HepG2 (cell line): ENCODE measurements at regions not wholly inside any gene's neighbourhood (a gene's known extent, or its start where the extent isn't known, plus 50 kb on each side); places are given as distances from the start of the nearest gene placed in this dataset.

Experiments used
- EEA1 ChIP-seq: sonication (generic); formaldehyde crosslinking; IDR thresholded peaks from 2 replicates; pipeline ENCODE4 v1.5.1; 2020; ENCODE audit warnings: mild to moderate bottlenecking, missing genetic modification reagents, borderline replicate concordance
- SMAD9 ChIP-seq: sonication (generic); formaldehyde crosslinking; IDR thresholded peaks from 2 replicates; pipeline ENCODE4 v1.5.1; 2020; ENCODE audit warnings: mild to moderate bottlenecking, missing genetic modification reagents
- TRIM24 ChIP-seq: sonication (generic); formaldehyde crosslinking; IDR thresholded peaks from 2 replicates; pipeline ENCODE4 v1.8.0; 2022; ENCODE audit warnings: mild to moderate bottlenecking, missing genetic modification reagents
- ZNF567 ChIP-seq: sonication (generic); formaldehyde crosslinking; IDR thresholded peaks from 2 replicates; pipeline ENCODE4 v1.8.1; 2023; ENCODE audit warnings: mild to moderate bottlenecking, missing genetic modification reagents, borderline replicate concordance
- ZNF883 ChIP-seq: sonication (generic); formaldehyde crosslinking; IDR thresholded peaks from 2 replicates; pipeline ENCODE4 v1.5.1; 2020; ENCODE audit warnings: mild to moderate bottlenecking, missing genetic modification reagents; ENCODE audit errors: not compliant biosample characterization
- TF ChIP-seq, protein P1 (sequence below): sonication (generic); formaldehyde crosslinking; IDR thresholded peaks from 2 replicates; pipeline ENCODE4 v1.4.0; 2020; ENCODE audit warnings: missing genetic modification reagents
- TF ChIP-seq, protein P2 (sequence below): sonication (generic); formaldehyde crosslinking; IDR thresholded peaks from 2 replicates; pipeline ENCODE4 v1.5.1; 2020; ENCODE audit warnings: mild to moderate bottlenecking, missing genetic modification reagents, borderline replicate concordance
- TF ChIP-seq, protein P3 (sequence below): sonication (generic); formaldehyde crosslinking; IDR thresholded peaks from 2 replicates; pipeline ENCODE4 v1.5.1; 2020; ENCODE audit warnings: missing genetic modification reagents, mild to moderate bottlenecking, borderline replicate concordance

DNA sequence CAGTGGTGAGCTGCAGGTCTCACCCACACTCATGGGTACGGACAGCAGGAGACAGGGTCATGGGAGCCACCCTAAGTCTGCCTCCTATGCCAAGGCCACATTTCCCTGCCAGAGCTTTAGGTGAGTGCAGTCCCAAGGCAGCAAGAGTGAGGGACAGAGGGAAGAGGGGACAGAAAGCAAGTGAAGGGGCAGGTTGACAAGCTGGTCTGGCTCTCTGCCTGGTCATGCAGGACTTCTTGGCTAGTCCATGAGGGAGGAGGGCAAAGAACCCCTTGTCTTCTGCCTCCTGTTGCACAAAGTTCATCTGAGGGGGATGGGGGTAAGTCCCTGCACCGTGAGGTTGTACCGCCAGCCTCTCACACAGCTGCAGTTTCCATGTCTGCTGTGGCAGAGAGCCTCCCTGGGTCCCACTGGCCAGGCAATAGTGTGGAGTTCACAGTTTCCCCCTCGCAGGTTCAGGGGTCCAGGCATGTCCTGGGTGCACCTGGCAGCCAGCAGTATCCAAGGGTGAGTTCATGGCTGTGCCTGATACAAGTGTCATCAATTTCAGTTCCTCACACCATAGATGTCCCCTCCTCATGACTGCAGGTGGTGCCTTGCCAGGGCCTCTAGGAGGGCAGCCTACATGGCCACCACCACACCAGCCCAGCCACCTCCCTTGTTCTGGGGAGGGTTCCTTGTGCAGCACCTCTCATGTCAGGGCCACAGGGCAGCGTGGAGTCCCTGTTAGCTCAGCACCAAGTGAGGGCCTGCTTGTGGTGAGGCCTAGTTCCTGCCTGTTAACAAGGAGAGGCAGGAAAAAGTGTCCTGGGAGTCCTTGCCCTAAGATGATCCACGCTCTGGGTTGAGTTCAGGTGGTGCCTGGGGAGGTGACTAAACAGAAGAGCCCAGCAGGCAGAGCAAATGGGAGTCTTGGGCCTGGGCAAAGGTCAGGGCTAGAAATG, 72.5 kb downstream of the ADRA2C start (continued):
- TF ChIP-seq, protein P1, sequence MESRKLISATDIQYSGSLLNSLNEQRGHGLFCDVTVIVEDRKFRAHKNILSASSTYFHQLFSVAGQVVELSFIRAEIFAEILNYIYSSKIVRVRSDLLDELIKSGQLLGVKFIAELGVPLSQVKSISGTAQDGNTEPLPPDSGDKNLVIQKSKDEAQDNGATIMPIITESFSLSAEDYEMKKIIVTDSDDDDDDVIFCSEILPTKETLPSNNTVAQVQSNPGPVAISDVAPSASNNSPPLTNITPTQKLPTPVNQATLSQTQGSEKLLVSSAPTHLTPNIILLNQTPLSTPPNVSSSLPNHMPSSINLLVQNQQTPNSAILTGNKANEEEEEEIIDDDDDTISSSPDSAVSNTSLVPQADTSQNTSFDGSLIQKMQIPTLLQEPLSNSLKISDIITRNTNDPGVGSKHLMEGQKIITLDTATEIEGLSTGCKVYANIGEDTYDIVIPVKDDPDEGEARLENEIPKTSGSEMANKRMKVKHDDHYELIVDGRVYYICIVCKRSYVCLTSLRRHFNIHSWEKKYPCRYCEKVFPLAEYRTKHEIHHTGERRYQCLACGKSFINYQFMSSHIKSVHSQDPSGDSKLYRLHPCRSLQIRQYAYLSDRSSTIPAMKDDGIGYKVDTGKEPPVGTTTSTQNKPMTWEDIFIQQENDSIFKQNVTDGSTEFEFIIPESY (CRISPR knock-in tag), result peak; percentile 53; the same call in 1 of the 2 replicates
- TF ChIP-seq TRIM24 (0 out of 2 replicates have a peak, but pooled peaks have one; percentile 37), ZNF567 (0 out of 2 replicates have a peak, but pooled peaks have one; percentile 33), ZNF883 (peak; percentile 51), EEA1 (0 out of 2 replicates have a peak, but pooled peaks have one; percentile 33), SMAD9 (CRISPR knock-in tag) (0 out of 2 replicates have a peak, but pooled peaks have one; percentile 15)
- TF ChIP-seq, protein P2, sequence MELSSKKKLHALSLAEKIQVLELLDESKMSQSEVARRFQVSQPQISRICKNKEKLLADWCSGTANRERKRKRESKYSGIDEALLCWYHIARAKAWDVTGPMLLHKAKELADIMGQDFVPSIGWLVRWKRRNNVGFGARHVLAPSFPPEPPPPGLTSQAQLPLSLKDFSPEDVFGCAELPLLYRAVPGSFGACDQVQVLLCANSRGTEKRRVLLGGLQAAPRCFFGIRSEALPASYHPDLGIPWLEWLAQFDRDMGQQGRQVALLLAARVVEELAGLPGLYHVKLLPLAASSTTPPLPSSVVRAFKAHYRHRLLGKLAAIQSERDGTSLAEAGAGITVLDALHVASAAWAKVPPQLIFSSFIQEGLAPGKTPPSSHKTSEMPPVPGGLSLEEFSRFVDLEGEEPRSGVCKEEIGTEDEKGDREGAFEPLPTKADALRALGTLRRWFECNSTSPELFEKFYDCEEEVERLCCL, result no peak
- TF ChIP-seq, protein P3, sequence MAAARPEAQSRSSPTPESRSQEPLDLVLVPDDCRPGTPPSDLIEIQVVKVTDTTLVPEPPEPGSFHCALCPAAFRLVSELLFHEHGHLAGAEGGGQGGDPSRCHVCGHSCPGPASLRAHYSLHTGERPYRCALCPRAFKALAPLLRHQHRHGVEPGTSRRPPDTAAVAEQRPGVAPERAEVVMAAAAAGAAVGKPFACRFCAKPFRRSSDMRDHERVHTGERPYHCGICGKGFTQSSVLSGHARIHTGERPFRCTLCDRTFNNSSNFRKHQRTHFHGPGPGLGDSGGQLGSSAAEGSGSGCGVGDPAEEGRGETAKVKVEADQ (CRISPR knock-in tag), result 0 out of 2 replicates have a peak, but pooled peaks have one; percentile 47
